Sigmoid colon (tissue), 4 donors: ENCODE measurements at regions not wholly inside any gene's neighbourhood (a gene's known extent, or its start where the extent isn't known, plus 50 kb on each side); places are given as distances from the start of the nearest gene placed in this dataset.

ENCODE experiments used
- POLR2A ChIP-seq, 2 donors: fragments of 450-650 bp; IDR thresholded peaks; one replicate each; pipeline ENCODE4 v1.6.1; 2016; ENCODE audit warnings: antibody characterized with exemption in 2 of 2, mild to moderate bottlenecking in 2 of 2, moderate library complexity in 2 of 2
- POLR2AphosphoS5 ChIP-seq, 4 donors: sonication (generic); formaldehyde crosslinking; IDR thresholded peaks; one replicate each; pipeline ENCODE4 v1.6.1; 2017; ENCODE audit warnings: antibody characterized with exemption in 4 of 4
- TF ChIP-seq, protein P1 (sequence below), 4 experiments: fragments of 450-650 bp in 3 of 4; fragments of 200-600 bp in 1 of 4; IDR thresholded peaks; one replicate each; pipeline ENCODE4 v1.5.1; 2016 to 2019; ENCODE audit warnings: antibody characterized with exemption in 4 of 4, mild to moderate bottlenecking in 3 of 4, moderate library complexity in 2 of 4

DNA sequence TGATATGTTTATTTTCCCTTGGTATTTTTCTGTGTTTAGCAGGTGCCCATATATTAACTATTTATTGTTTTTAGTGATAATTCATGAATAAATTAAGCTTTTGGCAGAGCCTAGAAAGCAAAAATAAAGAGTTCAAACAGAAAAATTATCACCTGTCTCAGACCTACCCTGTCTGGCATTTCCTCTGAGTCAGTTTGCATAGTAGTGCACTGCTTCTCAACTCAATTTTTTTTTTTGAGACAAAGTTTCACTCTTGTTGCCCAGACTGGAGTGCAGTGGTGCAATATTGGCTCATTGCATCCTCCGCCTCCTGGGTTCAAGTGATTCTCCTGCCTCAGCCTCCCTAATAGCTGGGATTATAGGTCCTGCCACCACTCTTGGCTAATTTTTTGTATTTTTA, 793.9 kb downstream of the SUCLG1 start:
- TF ChIP-seq, protein P1, sequence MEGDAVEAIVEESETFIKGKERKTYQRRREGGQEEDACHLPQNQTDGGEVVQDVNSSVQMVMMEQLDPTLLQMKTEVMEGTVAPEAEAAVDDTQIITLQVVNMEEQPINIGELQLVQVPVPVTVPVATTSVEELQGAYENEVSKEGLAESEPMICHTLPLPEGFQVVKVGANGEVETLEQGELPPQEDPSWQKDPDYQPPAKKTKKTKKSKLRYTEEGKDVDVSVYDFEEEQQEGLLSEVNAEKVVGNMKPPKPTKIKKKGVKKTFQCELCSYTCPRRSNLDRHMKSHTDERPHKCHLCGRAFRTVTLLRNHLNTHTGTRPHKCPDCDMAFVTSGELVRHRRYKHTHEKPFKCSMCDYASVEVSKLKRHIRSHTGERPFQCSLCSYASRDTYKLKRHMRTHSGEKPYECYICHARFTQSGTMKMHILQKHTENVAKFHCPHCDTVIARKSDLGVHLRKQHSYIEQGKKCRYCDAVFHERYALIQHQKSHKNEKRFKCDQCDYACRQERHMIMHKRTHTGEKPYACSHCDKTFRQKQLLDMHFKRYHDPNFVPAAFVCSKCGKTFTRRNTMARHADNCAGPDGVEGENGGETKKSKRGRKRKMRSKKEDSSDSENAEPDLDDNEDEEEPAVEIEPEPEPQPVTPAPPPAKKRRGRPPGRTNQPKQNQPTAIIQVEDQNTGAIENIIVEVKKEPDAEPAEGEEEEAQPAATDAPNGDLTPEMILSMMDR (IDR thresholded peaks at IDR 0.05), result no peak
- no peak for TF ChIP-seq POLR2AphosphoS5 (IDR thresholded peaks at IDR 0.05)
- TF ChIP-seq POLR2A (IDR thresholded peaks at IDR 0.05), result no peak
